IPS-18c (cell line): ENCODE measurements at regions not wholly inside any gene's neighbourhood (a gene's known extent, or its start where the extent isn't known, plus 50 kb on each side); places are given as distances from the start of the nearest gene placed in this dataset.

Experiments
- H3K4me3 ChIP-seq: 2 replicates; pipeline ENCODE4 v1.7.0; 2013; ENCODE audit warnings: low read depth, mild to moderate bottlenecking, low read length, moderate library complexity; ENCODE audit not compliant: insufficient read depth
- H3K9me3 ChIP-seq: one replicate; pipeline ENCODE4 v1.6.1; 2013; ENCODE audit warnings: mild to moderate bottlenecking, low read length, moderate library complexity; ENCODE audit not compliant: control insufficient read depth, insufficient read depth

DNA sequence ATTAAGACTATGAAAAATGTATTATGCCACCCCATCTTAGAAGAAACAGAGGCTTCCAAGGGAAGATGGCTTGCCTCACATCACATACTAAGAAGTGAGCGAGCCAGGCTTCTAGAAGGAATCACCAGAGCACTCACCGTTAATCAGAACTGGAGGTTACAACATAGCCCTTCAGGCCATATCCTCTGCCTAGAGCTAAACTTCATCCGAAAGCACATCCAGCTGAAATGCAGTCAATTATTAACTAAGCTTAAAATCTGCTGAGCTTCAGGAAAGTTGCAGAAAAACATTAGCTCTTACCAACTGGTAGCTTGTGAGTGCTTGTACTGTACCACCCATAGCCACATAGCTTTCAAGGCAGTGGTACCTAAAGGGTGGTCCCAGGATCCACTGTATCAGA is 483.2 kb downstream of the TBL1XR1 start:
- Histone ChIP-seq H3K9me3 (no peaks in the 10 kb centered on the region), H3K4me3 (no peak overlapping the region)

DNA sequence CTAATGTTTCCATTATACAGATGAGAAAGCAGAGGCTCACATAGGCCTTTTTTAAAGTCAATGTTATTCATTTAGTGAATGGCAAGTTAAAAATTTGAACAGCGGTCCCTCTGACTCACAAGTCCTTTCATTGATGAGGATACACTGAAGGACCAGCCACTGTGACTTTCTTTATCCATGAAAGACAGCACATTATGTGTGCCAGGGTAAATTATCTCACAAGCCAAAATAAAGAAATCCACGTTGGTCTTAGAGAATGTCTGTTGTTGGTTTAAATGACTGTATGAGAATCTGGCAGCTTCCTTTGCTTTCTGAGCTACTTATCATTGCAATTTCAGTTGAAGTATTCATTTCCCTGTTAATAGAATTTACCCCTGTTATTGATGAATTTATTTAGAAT is 485.1 kb downstream of the TBL1XR1 start:
- Histone ChIP-seq H3K4me3 (no peak overlapping the region), H3K9me3 (no peaks in the 10 kb centered on the region)

GRCh38 chr3:176699288-176699687 is 498.0 kb downstream of the TBL1XR1 start:
- Histone ChIP-seq H3K4me3 (no peak overlapping the region), H3K9me3 (peaks cover 2% of the 10 kb centered on the region)

DNA sequence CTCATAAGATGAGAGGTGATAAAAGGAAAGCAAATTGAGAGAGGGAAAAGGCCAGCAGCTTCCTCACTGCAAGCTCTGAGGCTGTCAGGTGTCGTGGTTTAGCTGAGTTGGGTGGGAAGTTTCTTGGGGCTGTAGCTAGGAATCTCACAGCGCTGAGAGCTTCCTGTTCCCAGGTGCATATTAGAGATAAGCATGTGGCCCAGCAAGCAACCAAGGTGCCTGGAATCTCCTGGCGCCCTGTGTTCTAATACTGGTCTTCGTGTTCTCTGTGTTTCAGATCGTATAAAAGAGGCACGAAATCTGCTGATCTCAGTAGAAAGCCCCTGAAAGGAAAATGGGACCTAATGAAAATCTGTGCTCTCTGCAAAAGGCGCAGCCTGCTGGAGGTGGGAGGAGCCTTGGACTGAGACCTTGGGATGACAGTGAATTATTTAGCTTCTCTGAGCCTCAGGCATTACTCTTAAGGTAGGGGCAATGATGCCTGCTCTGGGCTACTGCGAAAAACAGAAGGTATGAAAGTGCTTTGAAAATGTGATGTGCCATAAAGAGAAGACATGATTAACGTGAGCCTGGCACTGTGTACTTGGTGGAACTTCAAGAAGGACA is 499.9 kb downstream of the TBL1XR1 start:
- Histone ChIP-seq H3K4me3 (no peak overlapping the region), H3K9me3 (no peaks in the 10 kb centered on the region)

GRCh38 chr3:176696816-176697215 is 500.5 kb downstream of the TBL1XR1 start:
- no peak overlapping the region for H3K4me3 ChIP-seq
- H3K9me3 ChIP-seq, result no peaks in the 10 kb centered on the region

GRCh38 chr3:176692966-176693785 is 504.1 kb downstream of the TBL1XR1 start:
- H3K9me3 ChIP-seq, result no peaks in the 10 kb centered on the region
- no peak overlapping the region for H3K4me3 ChIP-seq

- no peak overlapping the region for H3K4me3 ChIP-seq
These were observed 504.9 kb downstream of the TBL1XR1 start for GRCh38 chr3:176692199-176692965.

GRCh38 chr3:176690083-176690869 is 507.0 kb downstream of the TBL1XR1 start:
- Histone ChIP-seq H3K9me3 (no peaks in the 10 kb centered on the region), H3K4me3 (no peak overlapping the region)

More at GRCh38 chr3:176692199-176692965, 504.9 kb downstream of the TBL1XR1 start:
- no peaks in the 10 kb centered on the region for H3K9me3 ChIP-seq

- H3K4me3 ChIP-seq, result no peak overlapping the region
These were observed 509.5 kb downstream of the TBL1XR1 start for GRCh38 chr3:176687754-176688153.

GRCh38 chr3:176683382-176683781 is 513.9 kb downstream of the TBL1XR1 start:
- Histone ChIP-seq H3K9me3 (no peaks in the 10 kb centered on the region), H3K4me3 (no peak overlapping the region)

More at GRCh38 chr3:176687754-176688153, 509.5 kb downstream of the TBL1XR1 start:
- H3K9me3 ChIP-seq, result no peaks in the 10 kb centered on the region

DNA sequence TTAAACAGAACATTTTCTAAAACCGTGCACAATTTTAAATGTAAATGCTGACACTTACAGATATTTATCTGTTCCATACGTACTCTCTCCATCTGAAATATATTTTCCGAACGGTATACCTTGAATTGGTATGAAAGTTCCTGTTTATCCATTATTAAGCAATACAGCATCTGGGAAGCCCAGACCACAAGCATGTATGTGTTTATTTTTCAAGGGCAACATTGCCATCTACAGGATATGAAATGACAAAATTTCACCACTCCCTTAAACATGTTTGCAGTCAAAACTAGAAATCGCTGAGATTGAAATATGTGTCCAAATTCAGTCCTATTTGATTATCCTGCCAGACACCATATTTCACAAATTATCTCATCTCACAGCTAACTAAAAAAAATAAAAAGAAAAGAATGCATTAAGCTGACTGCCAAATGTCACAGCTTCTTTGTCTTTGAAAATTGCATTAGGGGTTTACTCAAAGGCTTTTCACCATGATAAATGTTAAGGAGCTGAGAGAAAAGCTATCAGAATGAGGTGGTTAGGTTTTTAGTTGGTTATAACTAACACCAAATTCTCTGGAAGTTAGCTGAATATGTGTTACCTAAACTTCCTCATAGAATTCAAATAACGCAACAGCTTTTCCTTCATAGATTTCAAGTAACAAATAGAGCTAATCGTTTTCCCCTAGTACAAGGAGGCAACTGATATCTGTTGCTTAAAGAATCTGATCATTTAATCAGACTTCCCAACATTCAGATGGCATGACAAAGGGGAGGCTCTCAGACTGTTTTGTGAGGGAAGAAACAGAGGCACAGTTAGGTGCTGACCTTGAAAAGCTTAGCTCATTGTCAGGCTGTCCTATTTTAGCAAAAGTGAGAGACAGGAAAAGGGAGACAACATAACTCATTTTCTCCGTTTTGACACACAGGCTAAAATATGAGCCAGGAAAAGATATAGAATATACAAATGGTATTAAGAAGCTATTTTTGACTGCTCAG is 533.1 kb downstream of the TBL1XR1 start:
- H3K9me3 ChIP-seq, result no peaks in the 10 kb centered on the region
- H3K4me3 ChIP-seq, result no peak overlapping the region

DNA sequence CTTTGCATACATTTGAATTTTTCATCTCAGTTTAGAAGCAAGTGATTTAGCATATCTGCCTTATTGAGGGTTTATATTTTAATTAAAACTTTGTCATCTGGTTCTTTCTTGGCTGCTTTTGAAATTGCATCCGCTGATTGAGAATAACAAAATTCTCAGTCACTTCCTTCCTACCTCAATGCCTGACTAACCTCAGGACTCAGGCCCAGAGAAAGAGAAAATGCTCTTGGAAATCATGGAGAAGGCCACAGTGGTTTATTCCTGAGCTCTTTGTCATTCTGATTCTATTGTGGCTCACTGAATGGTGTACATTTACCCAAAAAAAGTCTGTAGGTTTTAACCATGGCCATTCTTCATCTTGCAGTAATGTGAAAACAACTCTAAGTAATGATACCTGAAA is 533.9 kb downstream of the TBL1XR1 start:
- Histone ChIP-seq H3K9me3 (no peaks in the 10 kb centered on the region), H3K4me3 (no peak overlapping the region)

DNA sequence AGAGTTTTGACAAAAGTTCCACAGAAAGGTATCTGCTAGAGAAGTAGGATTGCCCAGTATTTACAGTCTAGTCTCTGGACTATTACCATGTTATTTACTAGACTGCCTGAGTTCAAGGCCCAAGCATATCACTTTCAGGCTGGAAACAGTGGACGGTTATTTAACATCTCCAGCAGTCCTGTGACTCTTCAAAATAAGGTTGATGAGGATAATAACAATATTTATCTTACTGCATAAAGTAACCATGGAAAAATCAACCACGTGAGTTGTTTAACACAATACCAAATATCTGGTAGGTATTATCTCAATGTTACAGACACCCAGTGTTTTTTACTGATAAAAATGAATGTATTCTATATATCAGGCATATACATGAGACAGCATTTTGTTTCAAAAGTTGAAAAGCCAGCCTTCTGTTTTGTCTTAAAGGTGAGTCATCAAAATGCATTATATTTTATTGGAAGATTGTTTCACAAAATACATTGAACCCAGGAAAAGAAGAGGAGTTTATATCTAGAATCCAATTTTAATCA is 535.8 kb downstream of the TBL1XR1 start:
- H3K9me3 ChIP-seq, result no peaks in the 10 kb centered on the region

DNA sequence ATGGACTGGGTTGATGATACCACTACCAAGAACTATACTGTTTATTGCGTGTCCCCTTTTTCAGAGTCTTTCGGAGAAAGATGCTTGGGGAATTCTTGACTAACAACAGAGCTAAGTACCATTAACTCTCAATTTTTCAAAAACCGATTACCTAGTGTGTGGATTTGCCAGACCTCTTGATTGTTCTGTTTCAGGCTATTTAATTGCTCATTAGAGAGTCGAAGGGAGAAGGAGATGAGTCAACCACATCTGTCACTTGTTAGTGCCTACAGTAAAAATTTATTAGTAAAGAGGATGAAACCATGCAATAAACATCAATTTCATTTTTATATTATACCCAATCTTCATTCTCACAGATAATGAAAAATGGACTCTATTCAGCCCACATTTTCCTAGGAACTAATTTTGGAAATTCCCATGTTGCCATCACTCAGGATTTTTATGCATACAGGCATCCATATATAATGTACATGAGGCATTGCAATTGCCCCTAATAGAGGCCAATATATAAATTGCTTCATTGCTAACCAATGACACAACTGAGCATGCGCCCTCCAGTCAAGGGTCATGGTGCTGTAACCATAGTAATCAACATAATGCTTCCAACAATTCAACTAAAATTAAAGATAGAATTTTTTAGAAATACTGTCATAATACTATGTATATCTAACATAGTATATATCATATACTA is 541.7 kb downstream of the TBL1XR1 start:
- Histone ChIP-seq H3K4me3 (no peak overlapping the region), H3K9me3 (no peaks in the 10 kb centered on the region)

More for the DNA sequence above, 535.8 kb downstream of the TBL1XR1 start:
- H3K4me3 ChIP-seq, result no peak overlapping the region

GRCh38 chr3:176651622-176652021 is 545.7 kb downstream of the TBL1XR1 start:
- Histone ChIP-seq H3K4me3 (no peak overlapping the region), H3K9me3 (no peaks in the 10 kb centered on the region)
